CD4-positive, alpha-beta T cell treated with Interleukin-17A for 4 hours (primary cell): ENCODE measurements at regions not wholly inside any gene's neighbourhood (a gene's known extent, or its start where the extent isn't known, plus 50 kb on each side); places are given as distances from the start of the nearest gene placed in this dataset.

ENCODE experiments used
- DNase-seq: peaks from one replicate; pipeline ENCODE4 v3.0.0-alpha.2; 2020; ENCODE audit warnings: mixed read lengths

GRCh38 chr14:39843881-39844280, 411.6 kb upstream of the FBXO33 start:
- no peak for DNase-seq

DNA sequence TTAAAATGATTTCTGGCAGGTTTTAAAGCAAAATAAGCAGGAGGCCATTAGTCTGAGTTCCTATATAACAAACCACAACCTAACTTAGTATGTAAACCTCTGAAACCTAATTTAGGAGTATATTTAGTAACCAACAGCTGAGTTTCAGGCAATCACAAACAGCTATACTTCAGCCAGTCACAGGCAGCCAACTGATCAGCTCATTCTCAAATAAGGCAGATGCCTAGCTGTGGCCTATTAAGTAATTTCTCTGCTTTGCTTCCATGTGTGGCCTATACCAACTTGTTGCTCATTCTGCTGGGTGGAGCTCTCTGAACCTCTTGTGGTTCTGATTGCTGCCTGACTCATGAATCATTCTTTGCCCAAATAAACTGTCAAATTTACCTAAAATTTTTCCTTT, 408.9 kb upstream of the FBXO33 start:
- no peak for DNase-seq

DNA sequence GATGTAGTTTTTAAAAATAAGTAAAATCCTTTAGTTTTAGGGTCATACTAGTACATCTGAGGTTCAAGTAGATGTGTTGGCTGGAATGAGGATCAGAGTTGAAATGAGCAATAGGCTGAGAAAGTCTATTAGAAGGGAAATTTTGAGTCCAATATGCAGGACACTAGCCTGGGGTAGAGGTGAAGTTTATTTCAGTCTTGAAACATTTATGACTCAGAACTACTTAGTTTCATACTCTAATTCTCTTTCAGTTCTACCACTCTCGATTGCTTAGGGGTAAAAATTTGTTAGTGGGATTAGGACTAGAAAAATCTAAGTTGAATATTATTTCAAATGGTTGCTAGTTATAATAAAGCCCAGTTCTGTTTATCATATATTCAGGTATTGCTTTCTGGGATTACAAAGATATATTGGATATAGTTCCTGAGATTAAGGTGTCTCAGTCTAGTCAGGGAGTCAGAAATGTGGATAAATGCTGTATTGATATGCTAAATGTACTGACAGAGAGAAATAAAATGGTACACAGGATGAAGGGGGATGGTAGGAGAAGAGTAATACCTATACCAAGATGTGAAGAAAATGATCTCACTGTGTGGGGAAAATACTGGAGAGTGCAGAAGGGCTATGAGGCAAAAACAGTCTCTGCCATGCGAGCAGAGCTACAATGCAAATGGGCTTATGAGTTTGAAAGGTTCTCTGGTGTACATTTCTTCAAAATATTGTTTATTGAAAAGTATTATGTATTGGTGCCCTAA, 395.8 kb upstream of the FBXO33 start:
- DNase-seq: no peak

DNA sequence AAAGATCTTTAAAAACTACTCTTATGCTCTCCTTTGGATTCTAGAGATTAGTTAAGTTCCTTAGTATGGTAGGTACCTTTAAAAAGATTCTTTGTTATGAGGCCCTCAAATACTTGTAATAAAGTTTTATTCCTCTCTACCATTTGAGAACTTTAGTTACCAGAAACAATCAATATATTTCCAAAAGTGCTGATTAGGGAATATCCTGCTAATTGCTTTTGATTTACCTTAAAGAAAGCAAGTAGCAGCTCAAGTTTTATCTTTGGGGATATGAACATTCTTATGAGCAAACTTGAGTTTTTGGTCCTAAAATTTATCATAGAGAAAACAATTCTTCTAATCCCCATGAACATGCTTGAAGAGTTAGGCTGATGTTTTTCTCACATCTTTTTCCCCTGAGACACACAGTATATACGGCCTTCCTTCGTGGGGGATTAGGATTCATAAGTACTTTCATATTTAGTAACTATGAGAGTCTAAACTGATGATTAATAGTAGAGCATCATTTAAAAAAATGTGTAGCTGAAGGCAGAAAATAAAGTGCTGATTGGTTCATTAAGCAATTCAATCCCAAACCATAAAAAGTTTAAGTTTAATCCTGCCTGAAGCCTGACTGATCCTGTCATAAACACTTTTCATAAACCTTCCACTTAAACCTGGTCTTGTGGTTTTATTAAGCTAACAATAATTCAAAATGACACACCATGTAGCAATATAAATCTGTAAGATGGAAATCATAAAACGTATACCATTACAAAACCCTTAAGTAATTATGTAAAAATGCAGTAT, 380.5 kb upstream of the FBXO33 start:
- no peak for DNase-seq

DNA sequence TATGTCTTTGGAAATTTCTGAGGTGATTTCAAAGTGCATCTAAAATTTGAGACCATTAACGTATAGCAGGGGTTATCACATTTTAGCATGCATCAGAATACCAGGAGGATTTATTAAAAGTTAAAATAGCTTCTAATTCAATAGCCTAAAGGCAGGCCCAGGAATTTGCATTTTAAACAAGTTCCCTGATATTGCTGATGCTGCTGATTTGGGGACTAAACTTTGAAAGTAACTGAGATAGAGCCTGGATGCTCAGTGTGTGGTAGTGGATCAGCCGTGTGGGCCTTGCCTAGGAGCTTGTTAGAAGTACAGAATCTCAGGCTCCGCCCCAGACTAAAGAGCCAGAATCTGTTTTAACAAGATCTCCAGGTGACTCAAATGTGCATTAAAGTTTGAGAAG, 375.0 kb upstream of the FBXO33 start:
- no peak for DNase-seq

DNA sequence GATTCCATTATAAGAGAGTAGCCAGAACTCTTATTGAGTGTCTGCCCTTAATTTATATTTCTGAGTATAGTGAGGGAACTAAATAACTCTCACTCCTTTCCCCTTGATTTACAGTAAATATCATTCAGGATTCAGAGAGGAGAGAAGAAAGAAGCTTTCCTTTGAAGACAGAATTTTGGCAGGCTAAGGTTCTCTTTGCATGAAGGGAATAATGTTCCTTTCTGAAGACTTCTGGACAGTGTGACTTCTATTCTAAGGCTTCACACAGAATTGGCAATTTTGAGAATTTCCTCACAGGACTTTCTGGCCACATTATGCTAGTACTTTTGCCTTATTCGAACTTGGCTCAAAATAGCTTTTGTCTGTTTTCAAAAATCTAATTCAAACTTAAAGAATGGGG, 352.2 kb upstream of the FBXO33 start:
- DNase-seq: no peak

DNA sequence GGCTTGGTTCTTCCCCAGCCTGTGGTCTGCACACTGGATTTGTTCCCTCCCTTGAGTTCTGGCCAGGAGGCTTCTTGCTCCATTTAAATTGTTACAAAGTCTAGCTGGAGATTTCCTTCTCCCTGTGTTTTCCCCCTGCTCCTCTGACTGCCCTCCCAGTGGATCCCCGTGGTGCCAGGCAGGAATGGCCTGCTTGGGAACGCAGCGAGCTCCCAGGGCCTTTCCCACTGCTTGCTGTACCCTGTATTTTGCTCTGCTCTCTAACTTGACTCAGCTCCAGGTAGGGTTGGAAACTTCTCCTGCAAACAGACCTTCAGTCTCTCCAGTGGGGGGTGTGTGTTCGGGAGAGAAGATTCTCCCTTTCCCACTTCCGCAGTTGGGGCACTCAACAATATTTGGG, 349.2 kb upstream of the FBXO33 start:
- no peak for DNase-seq

DNA sequence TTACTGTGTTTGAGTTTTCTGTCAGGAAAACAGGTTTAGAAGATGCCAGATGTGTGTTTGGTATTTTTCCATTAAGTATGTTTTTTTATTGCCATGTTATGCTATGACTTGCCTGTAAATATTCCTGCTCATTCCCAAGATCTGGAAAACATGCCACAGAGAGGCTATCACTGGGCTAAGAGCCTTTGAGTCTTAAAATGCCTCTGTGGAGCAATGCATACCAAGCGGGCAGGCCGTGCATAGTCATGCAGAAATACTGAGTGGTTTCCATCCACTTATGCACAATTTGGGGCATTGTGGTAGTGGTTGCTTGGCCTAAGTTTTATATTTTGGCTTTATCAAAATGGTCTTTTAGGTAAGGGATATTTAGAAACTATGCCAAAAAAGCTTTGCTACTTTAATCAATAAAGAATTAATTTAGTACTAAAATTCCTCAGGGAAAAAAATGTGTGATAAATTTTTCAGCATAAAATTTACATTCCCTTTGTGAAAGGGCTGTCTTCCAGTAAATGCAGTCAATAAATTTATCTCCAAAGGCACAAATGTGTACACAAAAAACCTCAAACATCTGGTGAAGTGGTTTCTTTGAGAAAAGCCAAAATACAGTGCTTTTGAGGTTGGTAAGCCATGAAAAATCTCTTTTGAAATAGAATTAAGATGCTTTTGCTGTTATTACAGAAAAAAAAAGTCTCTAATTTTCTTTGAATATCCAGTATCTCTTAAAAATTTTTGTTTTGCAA, 341.3 kb upstream of the FBXO33 start:
- no peak for DNase-seq

DNA sequence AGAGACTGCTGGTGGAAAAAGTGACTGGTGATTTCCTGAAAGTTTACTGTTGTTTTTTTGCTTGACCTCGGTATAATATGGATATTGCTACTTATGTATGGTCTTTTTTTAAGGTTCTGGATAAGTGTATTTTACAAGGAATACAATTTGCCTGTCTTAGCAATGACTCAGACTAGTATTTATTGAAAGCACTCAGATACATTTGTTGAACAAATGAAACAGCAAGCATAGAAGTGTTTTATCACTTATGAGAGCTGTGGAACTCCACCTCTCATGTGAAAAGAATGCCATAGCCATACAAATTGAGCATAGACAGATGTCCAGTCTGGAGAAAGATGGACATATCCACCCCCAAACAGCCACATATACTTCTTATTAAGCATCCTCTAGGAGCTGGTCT, 340.4 kb upstream of the FBXO33 start:
- no peak for DNase-seq

GRCh38 chr14:39768589-39768988, 336.4 kb upstream of the FBXO33 start:
- no peak for DNase-seq

GRCh38 chr14:39766397-39767000, 334.3 kb upstream of the FBXO33 start:
- no peak for DNase-seq

- no peak for DNase-seq
These were observed 333.4 kb upstream of the FBXO33 start for GRCh38 chr14:39765676-39766075.

GRCh38 chr14:39763402-39763890, 331.2 kb upstream of the FBXO33 start:
- no peak for DNase-seq

GRCh38 chr14:39762576-39763401, 330.6 kb upstream of the FBXO33 start:
- no peak for DNase-seq

GRCh38 chr14:39755269-39755878, 323.1 kb upstream of the FBXO33 start:
- DNase-seq: no peak

DNA sequence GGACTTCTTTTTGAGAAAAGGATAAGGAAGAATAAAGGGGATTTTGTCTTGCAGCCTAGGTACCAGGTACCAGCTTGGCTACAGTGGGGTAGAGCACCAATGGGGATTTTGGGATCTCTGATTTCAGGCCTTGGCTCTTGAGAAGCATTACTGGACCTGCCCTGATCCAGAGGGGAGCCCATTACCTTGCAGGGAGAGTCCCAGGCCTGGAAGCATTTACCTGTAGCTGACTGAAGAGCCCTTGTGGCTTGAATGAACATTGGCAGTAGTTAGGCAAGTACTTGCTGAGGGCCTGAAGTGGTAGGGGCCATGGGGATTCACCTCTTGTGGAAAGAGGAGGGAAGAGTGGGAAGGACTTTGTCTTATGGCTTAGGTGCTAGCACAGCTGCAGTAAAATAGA, 308.2 kb upstream of the FBXO33 start:
- DNase-seq: no peak

DNA sequence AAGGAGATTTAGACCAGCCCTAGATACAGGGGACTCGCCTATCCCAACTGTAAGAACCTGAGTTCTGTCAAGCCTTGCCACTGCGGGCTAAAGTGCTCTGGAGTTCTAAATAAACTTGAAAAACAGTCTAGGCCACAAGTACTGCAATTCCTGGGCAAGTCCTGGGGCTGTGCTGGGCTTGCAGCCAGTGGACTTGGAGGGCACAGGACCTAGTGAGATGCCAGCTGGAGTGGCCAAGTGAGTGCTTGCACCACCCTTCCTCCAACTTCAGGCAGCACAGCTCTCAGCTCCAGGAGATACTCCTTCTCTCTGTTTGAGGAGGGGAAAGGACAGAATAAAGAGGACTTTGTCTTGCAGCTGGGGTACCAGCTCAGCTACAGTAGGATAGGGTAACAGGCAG, 307.6 kb upstream of the FBXO33 start:
- no peak for DNase-seq

GRCh38 chr14:39734306-39734705, 302.1 kb upstream of the FBXO33 start:
- DNase-seq: no peak

DNA sequence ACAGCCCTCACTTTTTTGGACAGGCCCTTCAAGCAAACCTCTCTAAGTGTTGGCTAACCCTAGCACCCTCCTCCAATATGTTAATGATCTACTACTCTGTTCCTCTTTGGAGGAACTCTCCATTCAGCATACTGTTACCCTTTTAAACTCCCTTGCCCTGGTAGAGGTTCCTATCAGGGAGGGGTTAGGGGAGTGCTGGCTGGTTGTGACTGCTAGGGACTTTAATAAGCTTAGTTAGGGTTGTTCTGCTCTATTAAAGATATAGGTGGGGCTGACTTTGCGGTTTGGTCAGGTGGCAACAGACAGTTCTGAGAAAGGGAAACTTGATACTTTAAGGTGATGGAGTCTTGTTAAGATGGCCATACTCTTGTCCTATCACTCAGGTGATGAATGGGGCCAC, 301.5 kb upstream of the FBXO33 start:
- no peak for DNase-seq

DNA sequence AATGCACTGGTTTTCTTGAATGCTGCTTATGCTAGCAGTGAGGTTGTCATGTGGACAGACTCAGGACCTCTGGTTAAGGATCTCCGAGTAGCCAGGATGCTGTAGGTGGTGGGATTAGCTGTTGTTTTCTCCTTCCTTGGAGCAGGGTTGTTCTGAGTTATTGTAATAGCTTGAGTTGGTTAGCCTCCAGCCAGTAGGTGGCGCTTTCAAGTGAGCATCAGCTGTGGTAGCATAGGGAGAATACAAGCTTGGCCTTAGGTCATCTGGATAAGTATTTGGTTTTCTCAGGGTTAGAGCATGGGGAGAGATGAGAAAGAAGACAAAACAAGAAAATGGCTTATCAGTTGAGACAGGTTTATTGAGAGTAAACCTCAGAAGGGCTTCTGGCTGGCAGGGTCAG, 299.7 kb upstream of the FBXO33 start:
- no peak for DNase-seq

- no peak for DNase-seq
These were observed 294.3 kb upstream of the FBXO33 start for GRCh38 chr14:39726563-39726962.
